Endometrial microvascular endothelial cells (primary cell): ENCODE measurements at regions not wholly inside any gene's neighbourhood (a gene's known extent, or its start where the extent isn't known, plus 50 kb on each side); places are given as distances from the start of the nearest gene placed in this dataset.

Source experiments
- in situ Hi-C: cut with HindIII; loops from 2 replicates; pipeline ENCODE4 v1.10.0; 2017; ENCODE audit warnings: low sequenced_read_pairs, low pct_unique_long_range_greater_than_20kb; ENCODE audit errors: inconsistent ontology term

GRCh38 chr12:14135996-14136395, 154.6 kb upstream of the GRIN2B start:
- in situ Hi-C loops: no loop called here

- in situ Hi-C loops: no loop called here
Observed at GRCh38 chr12:14138495-14138894, 157.1 kb upstream of the GRIN2B start.

GRCh38 chr12:14148489-14149270, 167.3 kb upstream of the GRIN2B start:
- in situ Hi-C loops: no loop called here

GRCh38 chr12:14153803-14154202, 172.4 kb upstream of the GRIN2B start:
- in situ Hi-C loops: no loop called here

- in situ Hi-C loops: no loop called here
Observed at GRCh38 chr12:14156606-14157005, 175.2 kb upstream of the GRIN2B start.

- in situ Hi-C loops: no loop called here
Observed at GRCh38 chr12:14157088-14157747, 175.8 kb upstream of the GRIN2B start.

- in situ Hi-C loops: no loop called here
Observed at GRCh38 chr12:14164266-14164665, 182.9 kb upstream of the GRIN2B start.

GRCh38 chr12:14167005-14167628, 185.7 kb upstream of the GRIN2B start:
- in situ Hi-C loops: no loop called here

- in situ Hi-C loops: no loop called here
Observed at GRCh38 chr12:14169281-14169680, 187.9 kb upstream of the GRIN2B start.

GRCh38 chr12:14171106-14171505, 189.7 kb upstream of the GRIN2B start:
- in situ Hi-C loops: no loop called here

- in situ Hi-C loops: no loop called here
Observed at GRCh38 chr12:14175206-14175605, 190.3 kb upstream of the ATF7IP start.

GRCh38 chr12:14185427-14186192, 179.9 kb upstream of the ATF7IP start:
- in situ Hi-C loops: no loop called here

- in situ Hi-C loops: no loop called here
Observed at GRCh38 chr12:14186193-14186502, 179.3 kb upstream of the ATF7IP start.

GRCh38 chr12:14187002-14187401, 178.5 kb upstream of the ATF7IP start:
- in situ Hi-C loops: no loop called here

GRCh38 chr12:14187966-14188365, 177.5 kb upstream of the ATF7IP start:
- in situ Hi-C loops: no loop called here

- in situ Hi-C loops: no loop called here
Observed at GRCh38 chr12:14188744-14189143, 176.7 kb upstream of the ATF7IP start.

- in situ Hi-C loops: no loop called here
Observed at GRCh38 chr12:14190694-14191093, 174.8 kb upstream of the ATF7IP start.

- in situ Hi-C loops: no loop called here
Observed at GRCh38 chr12:14191612-14192011, 173.9 kb upstream of the ATF7IP start.

GRCh38 chr12:14193639-14194038, 171.8 kb upstream of the ATF7IP start:
- in situ Hi-C loops: no loop called here

GRCh38 chr12:14194572-14194971, 170.9 kb upstream of the ATF7IP start:
- in situ Hi-C loops: no loop called here
